ENCODE measurements at regions not wholly inside any gene's neighbourhood (a gene's known extent, or its start where the extent isn't known, plus 50 kb on each side); places are given as distances from the start of the nearest gene placed in this dataset.

DNA sequence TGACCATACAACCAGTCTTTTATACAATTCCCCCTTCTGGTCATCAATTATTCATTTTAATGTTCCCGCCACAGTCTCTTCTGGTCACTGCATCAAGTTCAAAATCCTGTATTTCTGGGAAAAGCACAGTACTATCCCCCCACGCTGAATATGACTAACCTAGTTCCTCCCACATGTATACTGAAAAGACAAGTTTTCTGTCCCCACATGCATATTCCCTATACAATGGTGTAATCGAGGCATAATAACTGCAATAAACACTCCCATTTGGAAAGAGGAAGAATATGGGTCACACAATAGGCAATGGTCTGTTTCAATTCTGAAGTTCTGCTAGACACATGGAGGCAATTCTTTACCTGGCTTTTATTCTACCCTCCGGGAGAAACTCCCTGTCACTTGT, 344.9 kb downstream of the EFNA5 start:
- DNase-seq (ENCODE audit: low read depth), result no peak
- in situ Hi-C loops (cut with HindIII; ENCODE audit: low sequenced_read_pairs), result no loop called here
- H3K4me3 ChIP-seq (ENCODE audit: low read depth, low read length), result no peak overlapping the region
- TF ChIP-seq, protein P1, sequence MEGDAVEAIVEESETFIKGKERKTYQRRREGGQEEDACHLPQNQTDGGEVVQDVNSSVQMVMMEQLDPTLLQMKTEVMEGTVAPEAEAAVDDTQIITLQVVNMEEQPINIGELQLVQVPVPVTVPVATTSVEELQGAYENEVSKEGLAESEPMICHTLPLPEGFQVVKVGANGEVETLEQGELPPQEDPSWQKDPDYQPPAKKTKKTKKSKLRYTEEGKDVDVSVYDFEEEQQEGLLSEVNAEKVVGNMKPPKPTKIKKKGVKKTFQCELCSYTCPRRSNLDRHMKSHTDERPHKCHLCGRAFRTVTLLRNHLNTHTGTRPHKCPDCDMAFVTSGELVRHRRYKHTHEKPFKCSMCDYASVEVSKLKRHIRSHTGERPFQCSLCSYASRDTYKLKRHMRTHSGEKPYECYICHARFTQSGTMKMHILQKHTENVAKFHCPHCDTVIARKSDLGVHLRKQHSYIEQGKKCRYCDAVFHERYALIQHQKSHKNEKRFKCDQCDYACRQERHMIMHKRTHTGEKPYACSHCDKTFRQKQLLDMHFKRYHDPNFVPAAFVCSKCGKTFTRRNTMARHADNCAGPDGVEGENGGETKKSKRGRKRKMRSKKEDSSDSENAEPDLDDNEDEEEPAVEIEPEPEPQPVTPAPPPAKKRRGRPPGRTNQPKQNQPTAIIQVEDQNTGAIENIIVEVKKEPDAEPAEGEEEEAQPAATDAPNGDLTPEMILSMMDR (IDR thresholded peaks at IDR 0.05; ENCODE audit: low read depth, low read length, missing control alignments), result no peak

- no peak for DNase-seq (ENCODE audit: low read depth)
- in situ Hi-C loops (cut with HindIII; ENCODE audit: low sequenced_read_pairs), result no loop called here
- H3K4me3 ChIP-seq (ENCODE audit: low read depth, low read length), result no peak overlapping the region
- TF ChIP-seq, protein P1 (IDR thresholded peaks at IDR 0.05; ENCODE audit: low read depth, low read length, missing control alignments), result no peak
Measured at GRCh38 chr5:107324809-107325208, 345.9 kb downstream of the EFNA5 start.

GRCh38 chr5:107324071-107324470, 346.7 kb downstream of the EFNA5 start:
- TF ChIP-seq, protein P1 (IDR thresholded peaks at IDR 0.05; ENCODE audit: low read depth, low read length, missing control alignments), result no peak
- in situ Hi-C loops (cut with HindIII; ENCODE audit: low sequenced_read_pairs), result no loop called here
- H3K4me3 ChIP-seq (ENCODE audit: low read depth, low read length), result no peak overlapping the region
- no peak for DNase-seq (ENCODE audit: low read depth)

DNA sequence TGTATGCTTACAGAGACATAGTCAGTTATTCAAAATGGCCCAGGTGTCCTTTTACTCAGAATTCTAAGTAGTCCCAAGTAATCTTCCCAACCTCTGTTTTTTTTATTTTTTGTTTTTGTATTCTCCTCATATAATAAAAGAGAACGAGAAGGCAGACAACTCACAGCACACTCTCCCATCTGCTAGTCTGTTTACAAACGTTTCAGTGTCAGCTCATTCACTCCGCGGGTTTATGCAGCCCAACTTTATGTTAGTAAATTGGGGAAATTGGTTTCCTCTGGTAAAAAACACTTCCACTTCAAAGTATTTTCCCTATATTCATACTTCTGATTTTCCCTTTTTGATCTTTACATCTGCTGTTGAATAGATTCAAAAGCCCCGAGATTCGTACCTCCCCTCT, 347.2 kb downstream of the EFNA5 start:
- in situ Hi-C loops (cut with HindIII; ENCODE audit: low sequenced_read_pairs), result no loop called here
- no peak overlapping the region for H3K4me3 ChIP-seq (ENCODE audit: low read depth, low read length)
- TF ChIP-seq, protein P1 (IDR thresholded peaks at IDR 0.05; ENCODE audit: low read depth, low read length, missing control alignments), result no peak
- DNase-seq (ENCODE audit: low read depth), result no peak

- H3K4me3 ChIP-seq (ENCODE audit: low read depth, low read length), result no peak overlapping the region
- no peak for DNase-seq (ENCODE audit: low read depth)
- TF ChIP-seq, protein P1 (IDR thresholded peaks at IDR 0.05; ENCODE audit: low read depth, low read length, missing control alignments), result no peak
- in situ Hi-C loops (cut with HindIII; ENCODE audit: low sequenced_read_pairs), result no loop called here
Measured at GRCh38 chr5:107322936-107323335, 347.8 kb downstream of the EFNA5 start.

GRCh38 chr5:107321906-107322305, 348.8 kb downstream of the EFNA5 start:
- no peak overlapping the region for H3K4me3 ChIP-seq (ENCODE audit: low read depth, low read length)
- TF ChIP-seq, protein P1 (IDR thresholded peaks at IDR 0.05; ENCODE audit: low read depth, low read length, missing control alignments), result no peak
- no peak for DNase-seq (ENCODE audit: low read depth)
- in situ Hi-C loops (cut with HindIII; ENCODE audit: low sequenced_read_pairs), result no loop called here

DNA sequence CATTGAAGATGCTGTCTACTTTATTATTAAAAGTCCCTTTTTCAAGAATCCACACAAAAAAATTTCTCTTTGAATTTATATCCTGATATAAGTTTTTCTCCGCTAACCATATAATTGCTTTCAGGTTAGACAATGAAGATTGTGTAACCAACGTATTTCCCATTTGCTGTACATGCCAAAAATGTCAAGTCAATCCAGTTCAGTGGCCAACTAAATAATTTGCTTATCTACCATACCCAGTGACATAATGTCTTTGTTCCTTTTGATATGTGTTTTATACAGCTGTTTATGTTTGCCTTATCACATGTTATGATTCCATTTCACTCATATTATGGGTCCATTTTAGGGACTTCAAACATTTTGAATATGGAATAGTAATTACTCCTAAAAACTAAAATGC, 349.9 kb downstream of the EFNA5 start:
- in situ Hi-C loops (cut with HindIII; ENCODE audit: low sequenced_read_pairs), result no loop called here
- TF ChIP-seq, protein P1 (IDR thresholded peaks at IDR 0.05; ENCODE audit: low read depth, low read length, missing control alignments), result no peak
- DNase-seq (ENCODE audit: low read depth), result no peak
- H3K4me3 ChIP-seq (ENCODE audit: low read depth, low read length), result no peak overlapping the region
